SK-N-MC (cell line): ENCODE measurements at regions not wholly inside any gene's neighbourhood (a gene's known extent, or its start where the extent isn't known, plus 50 kb on each side); places are given as distances from the start of the nearest gene placed in this dataset.
A peak's percentile ranks its signal among the peaks of the same experiment; 100 is the strongest.
"Not testable (repeated sequence)": the region's sequence is repeated elsewhere in the genome, so short reads cannot be mapped to it uniquely, and the experiment has no call there.

Source experiments
- DNase-seq: peaks from one replicate; pipeline ENCODE4 v3.0.0-alpha.2; 2011; ENCODE audit warnings: low read depth, low spot score
- H3K27ac ChIP-seq: fragments of 200-600 bp; sonication (generic); 2 replicates; pipeline ENCODE4 v1.5.1; 2016; ENCODE audit warnings: mixed run types
- H3K36me3 ChIP-seq: fragments of 200-600 bp; sonication (generic); 2 replicates; pipeline ENCODE4 v1.6.1; 2017; ENCODE audit warnings: antibody characterized with exemption, low read length, mixed read lengths; ENCODE audit not compliant: insufficient read depth
- H3K4me3 ChIP-seq: fragments of 200-600 bp; sonication (generic); 2 replicates; pipeline ENCODE4 v1.5.1; 2016
- H3K9ac ChIP-seq: fragments of 200-600 bp; sonication (generic); 2 replicates; pipeline ENCODE4 v1.8.0; 2017; ENCODE audit warnings: mixed run types, mixed read lengths; ENCODE audit not compliant: insufficient read length
- H3K9me3 ChIP-seq: fragments of 200-600 bp; sonication (generic); 2 replicates; pipeline ENCODE4 v1.6.1; 2017; ENCODE audit warnings: low read depth, mild to moderate bottlenecking, antibody characterized with exemption, low read length, moderate library complexity, mixed read lengths
- EZH2 ChIP-seq: fragments of 200-600 bp; sonication (generic); IDR thresholded peaks from one replicate; pipeline ENCODE4 v1.6.1; 2017; ENCODE audit warnings: antibody characterized with exemption
- FOXP2 ChIP-seq: optimal IDR thresholded peaks from 2 replicates; pipeline ENCODE3; 2011; ENCODE audit warnings: mild to moderate bottlenecking, moderate library complexity; ENCODE audit not compliant: insufficient read depth; ENCODE audit errors: extremely low read length, control extremely low read depth
- POLR2AphosphoS5 ChIP-seq: IDR thresholded peaks from 2 replicates; pipeline ENCODE4 v1.6.1; 2012; ENCODE audit warnings: mild to moderate bottlenecking, low read depth, low read length, borderline replicate concordance

DNA sequence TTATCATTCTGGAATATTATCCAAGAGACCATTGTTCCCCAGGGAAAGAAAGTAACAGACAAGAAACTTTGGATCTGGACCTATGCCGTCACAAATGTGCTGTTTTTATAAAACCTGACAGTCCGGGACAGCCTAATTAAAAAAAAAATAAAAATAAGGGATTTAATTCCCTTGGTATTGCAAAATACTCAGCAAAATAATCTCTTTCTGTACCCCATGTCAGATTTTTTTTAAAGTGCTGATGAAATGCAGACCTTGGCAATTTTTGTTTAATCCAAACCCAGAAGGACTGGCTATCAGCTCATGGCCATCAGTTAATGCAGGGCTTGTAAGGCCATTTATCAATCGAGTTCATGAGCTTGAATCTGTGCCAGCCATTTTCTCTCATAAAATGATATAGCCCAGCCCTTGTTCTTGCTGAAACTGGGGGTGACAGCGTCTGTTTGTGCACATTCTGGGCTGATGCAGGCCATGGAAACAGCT is 162.7 kb upstream of the S1PR3 start:
- no peaks in the 10 kb centered on the region for H3K9me3 ChIP-seq
- DNase-seq, result no peak
- TF ChIP-seq FOXP2 (no peak), POLR2AphosphoS5 (no peak), EZH2 (no peak)
- H3K9ac ChIP-seq, result no peak overlapping the region
- H3K4me3 ChIP-seq, result no peak overlapping the region
- H3K36me3 ChIP-seq, result no peaks in the 10 kb centered on the region
- H3K27ac ChIP-seq, result no peak overlapping the region

DNA sequence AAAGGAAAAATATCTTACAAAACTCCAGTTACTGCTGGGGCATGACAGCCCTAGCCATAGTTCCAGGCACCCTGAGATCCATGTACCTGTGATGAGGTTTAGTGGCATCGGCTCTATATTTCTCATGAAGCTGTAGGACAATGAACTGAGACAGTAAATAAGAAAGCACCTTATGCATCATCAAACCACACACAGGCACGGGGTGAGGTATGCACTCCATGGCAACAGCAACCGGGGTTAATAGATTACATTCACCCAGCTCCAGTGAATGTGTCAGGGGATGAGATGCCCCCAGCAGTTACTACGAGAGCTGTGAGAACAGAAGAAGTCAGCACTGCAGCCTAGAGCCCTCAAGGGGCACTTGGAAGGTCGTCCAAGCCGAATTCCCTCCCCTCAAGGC is 162.0 kb upstream of the S1PR3 start:
- no peak for DNase-seq

DNA sequence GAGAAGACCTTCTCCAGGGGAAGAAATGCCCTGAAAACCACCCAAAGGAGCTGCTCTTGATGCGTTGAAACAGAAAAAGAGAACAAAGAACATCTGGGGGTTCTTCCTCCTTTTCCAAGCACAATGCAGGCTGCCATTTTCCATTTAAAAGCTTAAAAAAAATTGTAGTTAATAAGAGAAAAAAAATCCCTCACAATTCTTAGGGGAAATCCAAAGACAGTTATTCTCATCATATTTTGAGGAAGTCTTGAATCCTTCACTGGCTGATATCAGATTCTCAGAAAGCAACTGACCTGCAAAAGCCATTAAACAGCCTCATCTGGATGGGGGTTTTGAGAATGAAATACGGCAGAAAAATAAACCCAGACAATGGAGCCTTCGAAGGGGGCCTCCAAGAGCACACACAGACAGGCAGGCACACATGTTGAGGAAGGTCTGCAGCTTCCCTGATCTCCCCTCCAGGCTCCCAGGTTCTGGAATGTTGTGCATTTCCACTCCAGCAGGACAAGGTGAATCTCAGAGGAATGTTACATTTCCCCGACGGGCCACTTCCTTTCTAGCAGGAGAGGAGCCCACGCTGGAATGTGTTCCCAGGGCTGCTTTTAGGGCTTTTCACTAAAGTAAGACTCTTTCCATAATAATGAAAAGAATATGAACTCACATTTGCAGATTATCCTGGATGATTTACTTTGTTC is 159.4 kb upstream of the S1PR3 start:
- no peaks in the 10 kb centered on the region for H3K9me3 ChIP-seq
- no peak overlapping the region for H3K4me3 ChIP-seq
- H3K27ac ChIP-seq, result no peak overlapping the region
- DNase-seq, result no peak
- no peaks in the 10 kb centered on the region for H3K36me3 ChIP-seq
- H3K9ac ChIP-seq, result no peak overlapping the region
- TF ChIP-seq FOXP2 (no peak), POLR2AphosphoS5 (no peak), EZH2 (no peak)

More for the DNA sequence above, 162.0 kb upstream of the S1PR3 start:
- TF ChIP-seq FOXP2 (no peak), EZH2 (no peak), POLR2AphosphoS5 (no peak)
- H3K4me3 ChIP-seq, result no peak overlapping the region
- H3K9me3 ChIP-seq, result no peaks in the 10 kb centered on the region
- no peaks in the 10 kb centered on the region for H3K36me3 ChIP-seq
- H3K9ac ChIP-seq, result no peak overlapping the region
- no peak overlapping the region for H3K27ac ChIP-seq

DNA sequence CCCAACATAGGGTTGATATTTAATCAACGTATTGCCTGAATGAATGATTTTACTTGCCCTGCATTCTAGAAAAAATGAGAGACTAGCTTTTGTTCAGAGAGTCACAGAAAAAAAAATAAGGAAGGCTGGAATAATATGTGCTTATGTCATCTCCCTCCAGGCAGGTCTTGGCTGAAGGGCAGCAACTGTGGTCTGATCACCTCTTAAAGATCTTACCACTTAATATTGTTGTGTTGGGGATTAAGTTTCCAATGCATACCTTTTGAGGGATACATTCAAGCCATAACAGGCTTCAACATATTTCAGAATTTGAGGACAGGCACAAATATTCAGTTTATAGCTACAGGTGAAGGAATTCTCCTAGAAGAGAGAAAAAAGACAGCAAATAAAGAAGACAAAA is 157.3 kb upstream of the S1PR3 start:
- Histone ChIP-seq H3K4me3 (no peak overlapping the region), H3K9ac (no peak overlapping the region), H3K36me3 (no peaks in the 10 kb centered on the region), H3K27ac (no peak overlapping the region), H3K9me3 (no peaks in the 10 kb centered on the region)
- TF ChIP-seq POLR2AphosphoS5 (no peak), EZH2 (no peak), FOXP2 (no peak)
- no peak for DNase-seq

DNA sequence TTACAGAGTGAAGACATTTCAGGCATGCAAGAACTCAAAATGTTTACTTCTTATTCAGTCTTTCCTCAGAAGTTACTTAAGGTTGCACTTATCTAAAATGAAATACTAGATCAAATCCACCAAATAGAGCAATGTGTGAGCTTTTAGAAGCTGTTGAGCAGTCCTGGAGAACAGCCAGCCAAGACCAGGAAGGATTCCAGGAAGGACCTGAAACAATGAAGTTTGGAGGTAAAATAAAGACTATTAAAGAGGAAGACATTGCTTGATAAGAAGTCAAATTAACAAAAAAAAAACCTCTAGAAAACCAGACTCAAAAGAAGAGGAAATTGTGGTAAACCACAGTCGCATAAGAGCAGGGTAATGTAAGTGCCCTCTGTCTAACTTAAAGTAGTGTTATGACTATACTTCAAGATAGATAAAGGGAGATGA is 156.2 kb upstream of the S1PR3 start:
- peak; percentile 60 for DNase-seq
- H3K9ac ChIP-seq, result no peak overlapping the region
- no peak for TF ChIP-seq FOXP2
- TF ChIP-seq EZH2, result no peak
- no peak; the same call in 1 of the 2 replicates for TF ChIP-seq POLR2AphosphoS5
- no peaks in the 10 kb centered on the region for H3K9me3 ChIP-seq
- no peaks in the 10 kb centered on the region for H3K36me3 ChIP-seq
- no peak overlapping the region for H3K4me3 ChIP-seq
- no peak overlapping the region for H3K27ac ChIP-seq

DNA sequence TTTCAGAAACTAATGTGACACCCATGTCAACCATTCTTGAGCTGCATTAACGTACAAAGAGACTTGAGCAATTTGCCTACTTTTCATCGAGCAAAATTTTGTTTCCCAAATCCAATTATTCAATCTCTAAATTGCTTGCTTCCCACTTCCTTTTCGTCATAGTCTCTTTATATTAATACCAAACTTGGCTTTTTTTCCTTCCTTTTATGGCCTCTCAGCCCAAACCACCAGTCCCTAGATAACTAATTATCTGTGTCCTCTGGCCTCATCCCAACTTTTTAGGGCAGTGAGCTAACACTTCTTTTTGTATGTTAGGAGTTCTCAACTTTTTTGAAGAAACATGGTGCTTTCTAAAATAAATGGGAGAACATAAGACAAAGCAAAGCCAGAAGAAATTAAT is 155.5 kb upstream of the S1PR3 start:
- Histone ChIP-seq H3K36me3 (no peaks in the 10 kb centered on the region), H3K9ac (no peak overlapping the region), H3K27ac (no peak overlapping the region), H3K4me3 (peak overlapping the region; percentile 31; the same call in 1 of the 2 replicates), H3K9me3 (no peaks in the 10 kb centered on the region)
- DNase-seq, result peak; percentile 56
- TF ChIP-seq POLR2AphosphoS5 (no peak), FOXP2 (no peak), EZH2 (no peak)

DNA sequence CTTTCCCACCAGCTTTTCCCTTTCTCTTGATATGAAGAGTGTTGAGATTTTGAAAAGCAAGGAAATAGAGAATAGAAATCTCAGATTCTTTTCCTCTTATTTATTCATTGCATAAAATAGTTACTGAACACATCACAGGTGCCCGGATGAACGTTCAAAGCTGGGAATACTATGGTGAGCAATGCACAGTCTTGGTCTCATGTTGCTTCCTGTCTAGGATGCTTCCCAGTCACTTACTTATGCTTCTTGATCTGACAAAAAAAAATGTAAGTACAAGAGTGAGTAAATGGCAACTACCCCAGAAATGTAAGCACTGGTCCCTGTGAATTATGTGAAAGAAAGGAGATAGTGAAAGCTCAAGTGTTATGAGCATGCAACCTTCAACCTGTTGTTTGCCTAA is 153.5 kb upstream of the S1PR3 start:
- Histone ChIP-seq H3K9me3 (no peaks in the 10 kb centered on the region), H3K36me3 (no peaks in the 10 kb centered on the region), H3K27ac (no peak overlapping the region), H3K4me3 (no peak overlapping the region), H3K9ac (no peak overlapping the region)
- no peak for DNase-seq
- no peak for TF ChIP-seq POLR2AphosphoS5
- no peak for TF ChIP-seq FOXP2
- no peak for TF ChIP-seq EZH2

DNA sequence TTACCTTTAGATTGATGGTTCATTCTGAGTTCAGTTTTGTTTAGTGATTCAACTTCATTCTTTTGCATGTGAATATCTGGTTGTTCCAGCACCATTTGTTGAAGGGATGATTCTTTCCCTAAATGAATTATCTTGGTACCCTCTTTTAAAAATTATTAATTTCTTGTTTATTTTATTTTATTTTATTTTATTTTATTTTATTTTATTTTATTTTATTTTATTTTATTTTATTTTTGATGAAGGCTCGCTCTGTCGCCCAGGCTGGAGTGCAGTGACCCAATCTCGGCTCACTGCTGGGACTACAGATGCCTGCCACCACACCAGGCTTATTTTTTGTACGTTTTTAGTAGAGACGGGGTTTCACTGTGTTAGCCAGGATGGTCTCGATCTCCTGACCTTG is 141.4 kb upstream of the S1PR3 start:
- not testable (repeated sequence) for H3K4me3 ChIP-seq, H3K9me3 ChIP-seq, H3K36me3 ChIP-seq, DNase-seq, H3K27ac ChIP-seq, H3K9ac ChIP-seq

DNA sequence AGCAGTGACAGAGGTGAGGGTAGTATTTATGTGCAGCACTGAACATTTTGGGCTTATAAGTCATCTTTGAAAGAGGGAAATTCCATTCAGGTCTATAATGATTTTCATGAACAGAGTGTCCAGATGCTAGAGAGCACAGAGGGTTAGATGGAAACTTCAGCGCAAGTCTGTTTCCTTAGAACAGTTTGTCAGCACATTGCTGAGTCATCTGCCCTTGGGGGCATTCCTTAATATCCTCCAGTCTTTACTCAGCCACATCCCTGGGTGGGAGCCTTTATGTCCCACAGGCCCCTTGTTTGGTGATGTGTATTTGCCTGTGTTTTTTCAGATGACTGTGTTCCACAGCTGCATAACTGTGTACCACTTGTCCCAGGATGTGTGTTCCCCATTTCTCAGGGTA is 138.5 kb upstream of the S1PR3 start:
- no peaks in the 10 kb centered on the region for H3K36me3 ChIP-seq
- H3K4me3 ChIP-seq, result no peak overlapping the region
- DNase-seq, result no peak
- no peak overlapping the region for H3K9ac ChIP-seq
- H3K9me3 ChIP-seq, result no peaks in the 10 kb centered on the region
- no peak for TF ChIP-seq FOXP2
- no peak for TF ChIP-seq POLR2AphosphoS5
- no peak for TF ChIP-seq EZH2
- H3K27ac ChIP-seq, result no peak overlapping the region
